GM18511 (cell line): ENCODE measurements at regions not wholly inside any gene's neighbourhood (a gene's known extent, or its start where the extent isn't known, plus 50 kb on each side); places are given as distances from the start of the nearest gene placed in this dataset.

Experiments used
- ATAC-seq: cut with Tn5 transposase; IDR thresholded peaks from one replicate; pipeline ENCODE4 v1.9.1; 2021; ENCODE audit warnings: mild to moderate bottlenecking, moderate library complexity; ENCODE audit not compliant: unreplicated experiment

- ATAC-seq: no peak
Observed at GRCh38 chr15:39106950-39107349, 473.9 kb upstream of the THBS1 start.

GRCh38 chr15:39108021-39108420, 472.9 kb upstream of the THBS1 start:
- no peak for ATAC-seq

GRCh38 chr15:39110336-39110735, 470.5 kb upstream of the THBS1 start:
- no peak for ATAC-seq

- no peak for ATAC-seq
Observed at GRCh38 chr15:39110746-39111145, 470.1 kb upstream of the THBS1 start.

- ATAC-seq: no peak
Observed at GRCh38 chr15:39113741-39114140, 467.1 kb upstream of the THBS1 start.

GRCh38 chr15:39114690-39115378, 466.0 kb upstream of the THBS1 start:
- ATAC-seq: no peak

GRCh38 chr15:39115379-39116057, 465.4 kb upstream of the THBS1 start:
- no peak for ATAC-seq

GRCh38 chr15:39118510-39118909, 462.4 kb upstream of the THBS1 start:
- no peak for ATAC-seq

GRCh38 chr15:39124155-39124552, 456.7 kb upstream of the THBS1 start:
- ATAC-seq: no peak

- no peak for ATAC-seq
Observed at GRCh38 chr15:39124553-39125171, 456.2 kb upstream of the THBS1 start.

- ATAC-seq: no peak
Observed at GRCh38 chr15:39125226-39125625, 455.7 kb upstream of the THBS1 start.

- no peak for ATAC-seq
Observed at GRCh38 chr15:39125904-39126303, 455.0 kb upstream of the THBS1 start.

- ATAC-seq: no peak
Observed at GRCh38 chr15:39127151-39127790, 453.6 kb upstream of the THBS1 start.

- ATAC-seq: no peak
Observed at GRCh38 chr15:39127925-39128617, 452.8 kb upstream of the THBS1 start.

- ATAC-seq: no peak
Observed at GRCh38 chr15:39128746-39129145, 452.1 kb upstream of the THBS1 start.

GRCh38 chr15:39130556-39131379, 450.1 kb upstream of the THBS1 start:
- ATAC-seq: no peak

- ATAC-seq: no peak
Observed at GRCh38 chr15:39131609-39132008, 449.3 kb upstream of the THBS1 start.

- ATAC-seq: no peak
Observed at GRCh38 chr15:39132070-39132469, 448.8 kb upstream of the THBS1 start.

- no peak for ATAC-seq
Observed at GRCh38 chr15:39132954-39133600, 447.8 kb upstream of the THBS1 start.

- no peak for ATAC-seq
Observed at GRCh38 chr15:39134282-39134681, 446.6 kb upstream of the THBS1 start.
